Stimulated activated CD4-positive, alpha-beta T cell treated with anti-CD3 and anti-CD28 coated beads, Interleukin-1b, Interleukin-23, amount 100 ng/mL, for 48 hours (primary cell): ENCODE measurements at regions not wholly inside any gene's neighbourhood (a gene's known extent, or its start where the extent isn't known, plus 50 kb on each side); places are given as distances from the start of the nearest gene placed in this dataset.

Experiments used
- DNase-seq: peaks from one replicate; pipeline ENCODE4 v3.0.0-alpha.2; 2020

GRCh38 chr1:88036345-88037014, 647.6 kb upstream of the PKN2 start:
- DNase-seq = no peak

- no peak for DNase-seq
These were observed 644.8 kb upstream of the PKN2 start for GRCh38 chr1:88039240-88039639.

GRCh38 chr1:88043834-88044233, 640.2 kb upstream of the PKN2 start:
- DNase-seq = no peak

- no peak for DNase-seq
These were observed 631.9 kb upstream of the PKN2 start for GRCh38 chr1:88052167-88052566.

- DNase-seq = no peak
These were observed 631.0 kb upstream of the PKN2 start for GRCh38 chr1:88053065-88053464.

- no peak for DNase-seq
These were observed 627.2 kb upstream of the PKN2 start for GRCh38 chr1:88056881-88057280.

- no peak for DNase-seq
These were observed 625.9 kb upstream of the PKN2 start for GRCh38 chr1:88058205-88058604.

GRCh38 chr1:88060112-88060673, 623.9 kb upstream of the PKN2 start:
- DNase-seq = no peak

GRCh38 chr1:88060750-88061491, 623.2 kb upstream of the PKN2 start:
- DNase-seq = no peak

- no peak for DNase-seq
These were observed 622.4 kb upstream of the PKN2 start for GRCh38 chr1:88061492-88062177.

- DNase-seq = no peak
These were observed 621.4 kb upstream of the PKN2 start for GRCh38 chr1:88062650-88063153.

- DNase-seq = no peak
These were observed 620.5 kb upstream of the PKN2 start for GRCh38 chr1:88063605-88064004.

- no peak for DNase-seq
These were observed 615.6 kb upstream of the PKN2 start for GRCh38 chr1:88068407-88068960.

GRCh38 chr1:88070956-88071355, 613.1 kb upstream of the PKN2 start:
- DNase-seq = no peak

- no peak for DNase-seq
These were observed 609.4 kb upstream of the PKN2 start for GRCh38 chr1:88074661-88075060.

- DNase-seq = no peak
These were observed 608.3 kb upstream of the PKN2 start for GRCh38 chr1:88075813-88076212.

- no peak for DNase-seq
These were observed 605.0 kb upstream of the PKN2 start for GRCh38 chr1:88079036-88079435.

GRCh38 chr1:88080875-88081274, 603.2 kb upstream of the PKN2 start:
- DNase-seq = no peak

- no peak for DNase-seq
These were observed 595.6 kb upstream of the PKN2 start for GRCh38 chr1:88088481-88088880.

- no peak for DNase-seq
These were observed 594.1 kb upstream of the PKN2 start for GRCh38 chr1:88089961-88090360.

GRCh38 chr1:88098881-88099280, 585.2 kb upstream of the PKN2 start:
- DNase-seq = no peak

GRCh38 chr1:88101041-88101440, 583.0 kb upstream of the PKN2 start:
- no peak for DNase-seq

GRCh38 chr1:88104236-88104635, 579.8 kb upstream of the PKN2 start:
- no peak for DNase-seq
